WTC11 (cell line): ENCODE measurements at regions not wholly inside any gene's neighbourhood (a gene's known extent, or its start where the extent isn't known, plus 50 kb on each side); places are given as distances from the start of the nearest gene placed in this dataset.

ENCODE experiments used
- ATAC-seq: fragments of 200-7000 bp; cut with Tn5 transposase; 2 replicates; pipeline ENCODE4 v1.10.0; 2021; ENCODE audit warnings: mild to moderate bottlenecking, moderate library complexity
- CTCF ChIA-PET: fragments of 300-600 bp; sonication (Branson Sonifier 250); formaldehyde crosslinking; loops from one replicate; lab custom pipeline; 2021; ENCODE audit warnings: antibody characterized with exemption; lab: Charles Lee
- POLR2A ChIA-PET: fragments of 350-600 bp; sonication (Branson Sonifier 250); formaldehyde crosslinking; loops from one replicate; lab custom pipeline; 2021; ENCODE audit warnings: antibody characterized with exemption; lab: Charles Lee
- DNase-seq: peaks from one replicate; pipeline ENCODE4 v3.0.0; 2021; ENCODE audit warnings: low spot score
- H3K27ac Mint-ChIP-seq: 2 replicates; pipeline ENCODE4 v1.8.0; 2021; ENCODE audit warnings: mixed read lengths
- H3K27me3 Mint-ChIP-seq: 2 replicates; pipeline ENCODE4 v1.8.0; 2021; ENCODE audit warnings: low read depth, mild to moderate bottlenecking, moderate library complexity, mixed read lengths
- H3K36me3 Mint-ChIP-seq: 2 replicates; pipeline ENCODE4 v1.8.0; 2021; ENCODE audit warnings: mixed read lengths
- H3K4me1 Mint-ChIP-seq: 2 replicates; pipeline ENCODE4 v1.8.0; 2022; ENCODE audit warnings: mixed read lengths
- H3K4me3 Mint-ChIP-seq: 2 replicates; pipeline ENCODE4 v1.8.0; 2021; ENCODE audit warnings: mild to moderate bottlenecking, moderate library complexity, mixed read lengths
- H3K9me3 Mint-ChIP-seq: 2 replicates; pipeline ENCODE4 v1.8.0; 2021; ENCODE audit warnings: mixed read lengths
- CBFB ChIP-seq: sonication (generic); formaldehyde crosslinking; IDR thresholded peaks from 2 replicates; pipeline ENCODE4 v1.8.1; 2022; ENCODE audit warnings: mild to moderate bottlenecking, low read depth, missing genetic modification reagents
- PRDM15 ChIP-seq: sonication (generic); formaldehyde crosslinking; IDR thresholded peaks from 2 replicates; pipeline ENCODE4 v1.8.0; 2022; ENCODE audit warnings: missing genetic modification reagents
- SMAD4 ChIP-seq: sonication (generic); formaldehyde crosslinking; IDR thresholded peaks from 2 replicates; pipeline ENCODE4 v1.8.0; 2022; ENCODE audit warnings: mild to moderate bottlenecking, missing genetic modification reagents
- SOX15 ChIP-seq: fragments of 250-450 bp; sonication (Bioruptor Pico); IDR thresholded peaks from 2 replicates; pipeline ENCODE4 v1.9.0; 2021; ENCODE audit warnings: mild to moderate bottlenecking
- ZNF219 ChIP-seq: sonication (generic); formaldehyde crosslinking; IDR thresholded peaks from 2 replicates; pipeline ENCODE4 v1.8.0; 2023; ENCODE audit warnings: missing genetic modification reagents, mild to moderate bottlenecking, borderline replicate concordance
- ZNF532 ChIP-seq: fragments of 250-450 bp; sonication (Bioruptor Pico); IDR thresholded peaks from 2 replicates; pipeline ENCODE4 v1.9.0; 2021; ENCODE audit warnings: mild to moderate bottlenecking, borderline replicate concordance
- TF ChIP-seq, protein P1 (sequence below): sonication (generic); formaldehyde crosslinking; conservative IDR thresholded peaks from 2 replicates; pipeline ENCODE4 v1.8.1; 2023; ENCODE audit warnings: mild to moderate bottlenecking, low read depth, missing genetic modification reagents, moderate library complexity
- TF ChIP-seq, protein P2 (sequence below): sonication (generic); formaldehyde crosslinking; IDR thresholded peaks from 2 replicates; pipeline ENCODE4 v1.8.1; 2022; ENCODE audit warnings: low read depth, mild to moderate bottlenecking, moderate library complexity, missing genetic modification reagents, borderline replicate concordance
- TF ChIP-seq, protein P3 (sequence below): sonication (generic); formaldehyde crosslinking; IDR thresholded peaks from 2 replicates; pipeline ENCODE4 v1.8.1; 2022; ENCODE audit warnings: low read depth, missing genetic modification reagents, borderline replicate concordance
- TF ChIP-seq, protein P4 (sequence below): fragments of 250-450 bp; sonication (Bioruptor Pico); IDR thresholded peaks from 2 replicates; pipeline ENCODE4 v1.9.0; 2021; ENCODE audit warnings: mild to moderate bottlenecking

- TF ChIP-seq, protein P1, sequence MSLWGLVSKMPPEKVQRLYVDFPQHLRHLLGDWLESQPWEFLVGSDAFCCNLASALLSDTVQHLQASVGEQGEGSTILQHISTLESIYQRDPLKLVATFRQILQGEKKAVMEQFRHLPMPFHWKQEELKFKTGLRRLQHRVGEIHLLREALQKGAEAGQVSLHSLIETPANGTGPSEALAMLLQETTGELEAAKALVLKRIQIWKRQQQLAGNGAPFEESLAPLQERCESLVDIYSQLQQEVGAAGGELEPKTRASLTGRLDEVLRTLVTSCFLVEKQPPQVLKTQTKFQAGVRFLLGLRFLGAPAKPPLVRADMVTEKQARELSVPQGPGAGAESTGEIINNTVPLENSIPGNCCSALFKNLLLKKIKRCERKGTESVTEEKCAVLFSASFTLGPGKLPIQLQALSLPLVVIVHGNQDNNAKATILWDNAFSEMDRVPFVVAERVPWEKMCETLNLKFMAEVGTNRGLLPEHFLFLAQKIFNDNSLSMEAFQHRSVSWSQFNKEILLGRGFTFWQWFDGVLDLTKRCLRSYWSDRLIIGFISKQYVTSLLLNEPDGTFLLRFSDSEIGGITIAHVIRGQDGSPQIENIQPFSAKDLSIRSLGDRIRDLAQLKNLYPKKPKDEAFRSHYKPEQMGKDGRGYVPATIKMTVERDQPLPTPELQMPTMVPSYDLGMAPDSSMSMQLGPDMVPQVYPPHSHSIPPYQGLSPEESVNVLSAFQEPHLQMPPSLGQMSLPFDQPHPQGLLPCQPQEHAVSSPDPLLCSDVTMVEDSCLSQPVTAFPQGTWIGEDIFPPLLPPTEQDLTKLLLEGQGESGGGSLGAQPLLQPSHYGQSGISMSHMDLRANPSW, result no peak
- no peak for TF ChIP-seq PRDM15 (CRISPR knock-in tag)
Measured at GRCh38 chr9:1128046-1128445, 77.9 kb downstream of the DMRT2 start (continued).

DNA sequence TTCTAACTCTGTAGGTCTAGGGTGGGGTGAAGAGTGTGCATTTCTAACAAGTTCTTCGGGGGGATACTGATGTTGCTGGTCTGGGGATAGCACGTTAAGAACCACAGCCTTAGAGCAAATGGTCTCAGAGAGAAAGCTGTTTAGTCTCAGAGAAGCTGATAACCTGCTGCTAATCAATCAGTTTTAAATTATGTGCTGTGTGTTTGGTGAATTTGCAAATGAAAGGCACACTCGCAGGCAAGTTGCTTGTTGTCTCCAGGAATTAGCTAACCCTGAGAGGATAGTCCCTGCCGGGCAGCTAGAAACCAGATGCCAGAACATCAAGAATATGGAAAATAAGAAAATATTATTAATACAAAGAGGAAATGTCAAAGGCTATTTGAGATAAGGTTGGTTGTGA, 79.2 kb downstream of the DMRT2 start:
- ChIA-PET POLR2A (no interaction called here), CTCF (interaction anchor here (1.5 kb wide), 1 partner anchor 272 kb away, joined by 3 read pairs; no protein-coding TSS in a partner anchor)
- peaks cover 37% of the 10 kb centered on the region for H3K27me3 Mint-ChIP-seq
- peaks cover 8% of the 10 kb centered on the region for H3K36me3 Mint-ChIP-seq
- 0 out of 2 replicates have a peak overlapping the region, but pooled peaks have one; percentile 16 for H3K4me3 Mint-ChIP-seq
- TF ChIP-seq ZNF532 (CRISPR knock-in tag), result no peak
- TF ChIP-seq, protein P2, sequence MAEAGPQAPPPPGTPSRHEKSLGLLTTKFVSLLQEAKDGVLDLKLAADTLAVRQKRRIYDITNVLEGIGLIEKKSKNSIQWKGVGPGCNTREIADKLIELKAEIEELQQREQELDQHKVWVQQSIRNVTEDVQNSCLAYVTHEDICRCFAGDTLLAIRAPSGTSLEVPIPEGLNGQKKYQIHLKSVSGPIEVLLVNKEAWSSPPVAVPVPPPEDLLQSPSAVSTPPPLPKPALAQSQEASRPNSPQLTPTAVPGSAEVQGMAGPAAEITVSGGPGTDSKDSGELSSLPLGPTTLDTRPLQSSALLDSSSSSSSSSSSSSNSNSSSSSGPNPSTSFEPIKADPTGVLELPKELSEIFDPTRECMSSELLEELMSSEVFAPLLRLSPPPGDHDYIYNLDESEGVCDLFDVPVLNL (CRISPR knock-in tag), result no peak
- no peak for TF ChIP-seq CBFB (CRISPR knock-in tag)
- no peak for TF ChIP-seq ZNF219 (CRISPR knock-in tag)
- no peak for TF ChIP-seq SMAD4 (CRISPR knock-in tag)
- TF ChIP-seq, protein P3, sequence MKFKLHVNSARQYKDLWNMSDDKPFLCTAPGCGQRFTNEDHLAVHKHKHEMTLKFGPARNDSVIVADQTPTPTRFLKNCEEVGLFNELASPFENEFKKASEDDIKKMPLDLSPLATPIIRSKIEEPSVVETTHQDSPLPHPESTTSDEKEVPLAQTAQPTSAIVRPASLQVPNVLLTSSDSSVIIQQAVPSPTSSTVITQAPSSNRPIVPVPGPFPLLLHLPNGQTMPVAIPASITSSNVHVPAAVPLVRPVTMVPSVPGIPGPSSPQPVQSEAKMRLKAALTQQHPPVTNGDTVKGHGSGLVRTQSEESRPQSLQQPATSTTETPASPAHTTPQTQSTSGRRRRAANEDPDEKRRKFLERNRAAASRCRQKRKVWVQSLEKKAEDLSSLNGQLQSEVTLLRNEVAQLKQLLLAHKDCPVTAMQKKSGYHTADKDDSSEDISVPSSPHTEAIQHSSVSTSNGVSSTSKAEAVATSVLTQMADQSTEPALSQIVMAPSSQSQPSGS (CRISPR knock-in tag), result no peak
- TF ChIP-seq SOX15 (CRISPR knock-in tag), result no peak
- TF ChIP-seq, protein P4, sequence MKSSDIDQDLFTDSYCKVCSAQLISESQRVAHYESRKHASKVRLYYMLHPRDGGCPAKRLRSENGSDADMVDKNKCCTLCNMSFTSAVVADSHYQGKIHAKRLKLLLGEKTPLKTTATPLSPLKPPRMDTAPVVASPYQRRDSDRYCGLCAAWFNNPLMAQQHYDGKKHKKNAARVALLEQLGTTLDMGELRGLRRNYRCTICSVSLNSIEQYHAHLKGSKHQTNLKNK (CRISPR knock-in tag), result no peak
- H3K27ac Mint-ChIP-seq, result no peak overlapping the region
- DNase-seq, result no peak
- peak; percentile 87 for ATAC-seq
- peaks cover 24% of the 10 kb centered on the region for H3K4me1 Mint-ChIP-seq
- H3K9me3 Mint-ChIP-seq, result peaks cover 19% of the 10 kb centered on the region
